ENCODE measurements at regions not wholly inside any gene's neighbourhood (a gene's known extent, or its start where the extent isn't known, plus 50 kb on each side); places are given as distances from the start of the nearest gene placed in this dataset.

DNA sequence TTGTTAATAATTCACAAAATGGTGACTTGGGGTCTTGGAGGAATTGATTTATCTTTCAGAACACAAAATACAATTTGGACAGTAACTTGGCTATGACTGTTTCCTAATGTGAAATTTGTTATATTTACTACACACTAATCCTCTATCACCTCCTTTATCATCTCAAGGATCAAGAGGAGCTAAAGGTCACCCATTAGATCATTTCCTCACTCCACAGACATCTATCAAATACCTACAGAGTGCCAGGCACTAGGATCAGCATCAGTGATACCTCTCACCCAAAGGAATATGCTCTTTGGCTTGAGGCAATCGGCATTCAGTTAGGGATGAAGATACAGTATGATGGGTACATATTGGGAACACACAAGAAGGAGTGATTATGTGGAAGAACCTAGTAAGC is 132.1 kb downstream of the INHBA start:
- TF ChIP-seq POLR2A (IDR thresholded peaks at IDR 0.05; ENCODE audit: low read length), result no peak
- TF ChIP-seq GATA1 (IDR thresholded peaks at IDR 0.05; ENCODE audit: low read depth, low read length), result no peak

Data from erythroblast (primary cell).